GM18868 (cell line): ENCODE measurements at regions not wholly inside any gene's neighbourhood (a gene's known extent, or its start where the extent isn't known, plus 50 kb on each side); places are given as distances from the start of the nearest gene placed in this dataset.

ENCODE experiments used
- ATAC-seq: cut with Tn5 transposase; IDR thresholded peaks from one replicate; pipeline ENCODE4 v1.9.1; 2021; ENCODE audit warnings: mild to moderate bottlenecking, moderate library complexity; ENCODE audit not compliant: unreplicated experiment

GRCh38 chr10:111200505-111201186 lies 123.8 kb downstream of the ADRA2A start:
- no peak for ATAC-seq

GRCh38 chr10:111203615-111204014 lies 126.8 kb downstream of the ADRA2A start:
- no peak for ATAC-seq

- no peak for ATAC-seq
Measured at GRCh38 chr10:111204838-111205237, 128.0 kb downstream of the ADRA2A start.

- no peak for ATAC-seq
Measured at GRCh38 chr10:111206521-111206920, 129.7 kb downstream of the ADRA2A start.

GRCh38 chr10:111207500-111207899 lies 130.7 kb downstream of the ADRA2A start:
- no peak for ATAC-seq

- no peak for ATAC-seq
Measured at GRCh38 chr10:111208951-111209350, 132.1 kb downstream of the ADRA2A start.

GRCh38 chr10:111209692-111210091 lies 132.9 kb downstream of the ADRA2A start:
- ATAC-seq, result no peak

- no peak for ATAC-seq
Measured at GRCh38 chr10:111211241-111211640, 134.4 kb downstream of the ADRA2A start.

GRCh38 chr10:111211706-111212105 lies 134.9 kb downstream of the ADRA2A start:
- ATAC-seq, result no peak

GRCh38 chr10:111221682-111222480 lies 145.1 kb downstream of the ADRA2A start:
- ATAC-seq, result no peak

- ATAC-seq, result no peak
Measured at GRCh38 chr10:111222961-111223360, 146.1 kb downstream of the ADRA2A start.

GRCh38 chr10:111231779-111232178 lies 154.9 kb downstream of the ADRA2A start:
- ATAC-seq, result no peak

GRCh38 chr10:111233439-111233838 lies 156.6 kb downstream of the ADRA2A start:
- ATAC-seq, result no peak

- ATAC-seq, result no peak
Measured at GRCh38 chr10:111234234-111234913, 157.5 kb downstream of the ADRA2A start.

- no peak for ATAC-seq
Measured at GRCh38 chr10:111234914-111235302, 158.1 kb downstream of the ADRA2A start.

GRCh38 chr10:111240348-111240747 lies 163.5 kb downstream of the ADRA2A start:
- ATAC-seq, result no peak

- ATAC-seq, result no peak
Measured at GRCh38 chr10:111243126-111243525, 166.3 kb downstream of the ADRA2A start.

- ATAC-seq, result no peak
Measured at GRCh38 chr10:111246136-111246535, 169.3 kb downstream of the ADRA2A start.

- ATAC-seq, result no peak
Measured at GRCh38 chr10:111246814-111247452, 170.1 kb downstream of the ADRA2A start.

- no peak for ATAC-seq
Measured at GRCh38 chr10:111247781-111248389, 171.1 kb downstream of the ADRA2A start.

- ATAC-seq, result no peak
Measured at GRCh38 chr10:111249925-111250324, 173.1 kb downstream of the ADRA2A start.
